ENCODE measurements at regions not wholly inside any gene's neighbourhood (a gene's known extent, or its start where the extent isn't known, plus 50 kb on each side); places are given as distances from the start of the nearest gene placed in this dataset.
"Not testable (repeated sequence)": the region's sequence is repeated elsewhere in the genome, so short reads cannot be mapped to it uniquely, and the experiment has no call there.

DNA sequence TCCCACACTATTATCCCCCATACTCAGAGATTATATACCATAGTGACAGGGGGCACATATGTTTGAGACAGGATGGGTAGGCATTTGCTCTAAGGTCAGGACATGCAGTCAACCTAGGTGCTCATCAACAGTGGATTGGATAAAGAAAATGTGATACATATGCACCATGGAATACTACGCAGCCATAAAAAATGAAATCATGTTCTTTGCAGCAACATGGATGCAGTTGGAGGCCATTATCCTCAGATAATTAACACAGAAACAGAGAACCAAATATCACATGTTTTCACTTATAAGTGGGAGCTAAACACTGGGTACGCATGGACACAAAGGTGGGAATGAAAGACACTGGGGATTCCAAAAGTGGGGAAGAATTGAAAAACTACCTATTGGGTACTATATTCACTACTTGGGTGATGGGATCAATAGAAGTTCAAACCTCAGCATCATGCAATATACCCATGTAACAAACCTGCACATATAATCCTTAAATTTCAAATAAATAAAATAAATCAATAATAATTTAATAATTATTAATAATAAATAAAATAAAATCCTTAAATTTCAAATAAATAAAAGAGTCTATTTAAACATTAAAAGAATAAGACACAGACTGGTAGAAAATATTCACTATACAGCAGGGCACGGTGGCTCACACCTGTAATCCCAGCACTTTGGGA, 160.1 kb upstream of the CNOT2 start:
- no peak for DNase-seq (ENCODE audit: low spot score)
- Histone ChIP-seq H3K27ac (no peak overlapping the region), H3K4me3 (no peak overlapping the region)
- TF ChIP-seq, protein P1, sequence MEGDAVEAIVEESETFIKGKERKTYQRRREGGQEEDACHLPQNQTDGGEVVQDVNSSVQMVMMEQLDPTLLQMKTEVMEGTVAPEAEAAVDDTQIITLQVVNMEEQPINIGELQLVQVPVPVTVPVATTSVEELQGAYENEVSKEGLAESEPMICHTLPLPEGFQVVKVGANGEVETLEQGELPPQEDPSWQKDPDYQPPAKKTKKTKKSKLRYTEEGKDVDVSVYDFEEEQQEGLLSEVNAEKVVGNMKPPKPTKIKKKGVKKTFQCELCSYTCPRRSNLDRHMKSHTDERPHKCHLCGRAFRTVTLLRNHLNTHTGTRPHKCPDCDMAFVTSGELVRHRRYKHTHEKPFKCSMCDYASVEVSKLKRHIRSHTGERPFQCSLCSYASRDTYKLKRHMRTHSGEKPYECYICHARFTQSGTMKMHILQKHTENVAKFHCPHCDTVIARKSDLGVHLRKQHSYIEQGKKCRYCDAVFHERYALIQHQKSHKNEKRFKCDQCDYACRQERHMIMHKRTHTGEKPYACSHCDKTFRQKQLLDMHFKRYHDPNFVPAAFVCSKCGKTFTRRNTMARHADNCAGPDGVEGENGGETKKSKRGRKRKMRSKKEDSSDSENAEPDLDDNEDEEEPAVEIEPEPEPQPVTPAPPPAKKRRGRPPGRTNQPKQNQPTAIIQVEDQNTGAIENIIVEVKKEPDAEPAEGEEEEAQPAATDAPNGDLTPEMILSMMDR (IDR thresholded peaks at IDR 0.05): no peak

DNA sequence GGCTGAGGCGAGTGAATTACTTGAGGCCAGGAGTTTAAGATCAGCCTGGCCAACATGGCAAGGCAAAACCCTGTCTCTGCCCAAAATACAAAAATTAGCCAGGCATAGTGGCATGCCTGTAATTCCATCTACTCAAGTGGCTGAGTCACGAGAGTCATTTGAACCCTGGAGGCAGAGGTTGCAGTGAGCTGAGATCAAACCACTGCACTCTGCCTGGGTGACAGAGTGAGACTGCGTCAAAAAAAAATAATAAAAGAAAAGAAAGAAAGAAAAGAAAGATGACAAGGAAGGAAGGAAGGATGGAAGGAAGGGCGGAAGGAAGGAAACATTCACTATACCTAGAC, 159.6 kb upstream of the CNOT2 start:
- H3K4me3 ChIP-seq: no peak overlapping the region
- TF ChIP-seq, protein P1 (IDR thresholded peaks at IDR 0.05): no peak
- no peak for DNase-seq (ENCODE audit: low spot score)
- no peak overlapping the region for H3K27ac ChIP-seq

DNA sequence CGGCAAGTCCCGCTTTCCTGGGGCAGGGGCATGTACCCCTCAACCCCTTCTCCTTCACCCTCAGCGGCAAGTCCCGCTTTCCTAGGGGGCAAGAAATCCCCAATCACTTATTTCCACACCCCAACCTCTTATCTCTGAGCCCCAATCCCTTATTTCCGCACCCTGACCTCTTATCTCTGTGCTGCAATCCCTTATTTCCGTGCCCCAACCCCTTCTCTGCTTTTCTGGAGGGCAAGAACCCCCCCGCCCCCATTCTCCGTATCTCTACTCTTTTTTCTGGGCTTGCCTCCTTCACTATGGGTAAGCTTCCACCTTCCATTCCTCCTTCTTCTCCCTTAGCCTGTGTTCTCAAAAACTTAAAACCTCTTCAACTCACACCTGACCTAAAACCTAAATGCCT, 156.9 kb upstream of the CNOT2 start:
- DNase-seq (ENCODE audit: low spot score); H3K27ac ChIP-seq; H3K4me3 ChIP-seq: not testable (repeated sequence)

DNA sequence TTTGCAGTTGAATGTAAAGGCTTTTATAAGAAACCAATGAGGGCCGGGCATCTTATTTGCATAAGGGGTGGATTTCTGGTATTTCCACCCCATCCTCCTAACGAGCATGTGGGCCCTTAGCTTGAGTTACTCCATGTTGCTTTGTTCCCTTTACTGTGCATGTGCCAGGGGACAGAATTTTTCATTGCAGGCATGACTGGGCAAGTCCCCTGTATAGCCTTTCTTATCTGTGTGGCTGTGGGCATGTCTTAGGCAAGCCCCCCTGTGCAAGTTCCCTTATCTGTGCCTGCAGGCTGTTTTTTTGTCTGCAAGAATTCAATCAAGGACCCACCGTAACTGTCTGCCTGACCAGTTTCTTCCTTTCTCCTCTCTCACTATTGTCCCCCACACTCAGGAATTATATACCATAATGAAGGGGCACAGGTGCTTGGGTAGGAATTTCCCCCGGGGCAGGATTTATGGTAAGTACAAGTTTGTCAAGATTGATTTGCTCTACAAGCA, 152.2 kb upstream of the CNOT2 start:
- Histone ChIP-seq H3K4me3 (no peak overlapping the region), H3K27ac (no peak overlapping the region)
- TF ChIP-seq, protein P1 (IDR thresholded peaks at IDR 0.05): no peak
- no peak for DNase-seq (ENCODE audit: low spot score)

DNA sequence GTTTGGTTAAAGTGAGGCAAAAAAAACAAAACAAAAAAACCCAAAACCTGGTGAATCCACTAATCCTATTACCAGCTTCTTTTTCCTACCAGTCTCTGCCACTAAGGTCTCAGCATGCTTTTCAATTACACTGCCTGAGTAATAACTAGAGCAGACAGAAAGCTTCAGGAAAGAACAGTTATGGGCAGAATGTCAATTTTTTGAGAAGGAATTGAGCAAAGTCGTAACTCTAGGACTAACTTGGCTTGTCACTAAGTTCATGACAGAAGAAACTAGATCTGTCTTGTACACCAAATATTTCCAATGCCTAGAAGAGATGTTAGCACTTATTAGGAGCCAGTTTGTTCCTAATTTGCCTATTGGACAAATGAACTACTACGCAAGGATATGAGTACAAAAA, 148.8 kb upstream of the CNOT2 start:
- no peak overlapping the region for H3K4me3 ChIP-seq
- no peak for DNase-seq (ENCODE audit: low spot score)
- peak overlapping the region in 1 of 2 donors; percentile 15 for H3K27ac ChIP-seq
- TF ChIP-seq, protein P1 (IDR thresholded peaks at IDR 0.05): no peak

DNA sequence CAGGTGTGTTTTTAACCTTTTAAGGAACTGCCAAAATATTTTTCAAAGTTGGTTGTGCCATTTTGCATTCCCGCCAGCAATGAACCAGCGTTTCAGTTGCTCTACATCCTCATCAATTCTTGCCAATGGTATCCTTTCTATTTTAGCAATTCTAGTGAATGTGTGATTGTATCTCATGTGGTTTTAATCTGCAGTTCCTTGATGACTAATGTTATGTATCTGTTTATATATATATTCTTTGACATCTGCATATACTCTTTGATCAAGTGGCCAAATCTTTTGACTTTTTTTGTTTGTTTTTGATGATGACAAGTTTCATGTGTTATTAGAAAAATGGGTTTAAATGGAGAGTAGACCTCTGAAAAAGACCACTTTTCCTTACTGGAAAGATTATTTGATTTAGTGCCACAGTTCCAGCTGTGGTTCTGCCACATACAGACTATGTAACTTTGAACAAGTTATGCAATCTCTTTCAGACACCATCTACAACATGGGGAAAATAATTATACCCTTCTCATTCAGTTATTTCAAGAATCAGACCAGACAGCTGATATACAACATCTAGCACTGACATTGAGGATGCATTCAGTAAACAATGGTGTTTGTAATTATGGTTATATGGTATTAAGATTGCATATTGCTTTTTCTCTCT, 146.3 kb upstream of the CNOT2 start:
- H3K27ac ChIP-seq: no peak overlapping the region
- no peak for DNase-seq (ENCODE audit: low spot score)
- TF ChIP-seq, protein P1 (IDR thresholded peaks at IDR 0.05): no peak

DNA sequence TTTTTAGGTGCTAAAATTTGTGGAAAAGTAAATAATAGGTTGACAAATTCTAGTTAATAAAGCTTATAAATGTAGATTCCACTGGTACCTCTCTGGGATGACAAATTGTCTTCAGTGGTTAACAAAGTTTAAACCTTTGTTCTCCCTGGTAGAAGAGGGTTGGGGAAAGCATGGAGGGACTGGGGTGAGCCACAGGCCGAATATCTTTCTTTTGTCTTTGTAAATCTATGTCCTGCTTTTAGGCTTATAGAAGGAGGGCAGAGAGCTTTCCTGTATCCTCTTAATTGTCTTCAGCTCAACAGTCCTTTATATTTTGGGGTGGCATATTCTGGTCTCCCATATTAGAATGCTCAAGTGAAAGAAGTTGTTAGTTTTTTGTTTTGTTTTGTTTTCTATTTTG, 142.2 kb upstream of the CNOT2 start:
- TF ChIP-seq, protein P1 (IDR thresholded peaks at IDR 0.05): no peak
- DNase-seq (ENCODE audit: low spot score): no peak
- H3K27ac ChIP-seq: no peak overlapping the region
- no peak overlapping the region for H3K4me3 ChIP-seq

More for the DNA sequence above, 146.3 kb upstream of the CNOT2 start:
- H3K4me3 ChIP-seq: no peak overlapping the region
